Thoracic aorta (tissue), 2 donors: ENCODE measurements at regions not wholly inside any gene's neighbourhood (a gene's known extent, or its start where the extent isn't known, plus 50 kb on each side); places are given as distances from the start of the nearest gene placed in this dataset.

Experiments
- ATAC-seq: fragments of 150-250 bp; one replicate; pipeline ENCODE4 v1.8.0; 2017; ENCODE audit warnings: low read depth; ENCODE audit not compliant: insufficient number of reproducible peaks, low FRiP score
- DNase-seq: peaks from one replicate; pipeline ENCODE4 v3.0.0-alpha.2; 2020; ENCODE audit warnings: low spot score
- H3K27ac ChIP-seq, 2 donors: fragments of 200-600 bp; sonication (generic); 1 replicate in 1 of 2; 2 replicates in 1 of 2; pipeline ENCODE4 v1.5.1; 2016; ENCODE audit warnings: mild to moderate bottlenecking in 2 of 2, moderate library complexity in 2 of 2
- H3K27me3 ChIP-seq: fragments of 200-600 bp; sonication (generic); replicated peaks from 2 replicates; pipeline ENCODE4 v1.6.0; 2016; ENCODE audit warnings: mild to moderate bottlenecking; ENCODE audit not compliant: insufficient read depth
- H3K36me3 ChIP-seq: fragments of 200-600 bp; sonication (generic); one replicate; pipeline ENCODE4 v1.5.1; 2016
- H3K4me1 ChIP-seq, 2 donors: fragments of 200-600 bp; sonication (generic); 1 replicate in 1 of 2; 2 replicates in 1 of 2; pipeline versions ENCODE4 v1.5.1 to v1.6.0; 2016; ENCODE audit warnings: low read depth in 2 of 2, mild to moderate bottlenecking in 1 of 2; ENCODE audit not compliant: control insufficient read depth in 1 of 2
- H3K4me3 ChIP-seq: fragments of 200-600 bp; sonication (generic); 2 replicates; pipeline ENCODE4 v1.5.1; 2016; ENCODE audit warnings: mild to moderate bottlenecking
- H3K9me3 ChIP-seq: fragments of 200-600 bp; sonication (generic); 2 replicates; pipeline ENCODE4 v1.5.1; 2016
- TF ChIP-seq, protein P1 (sequence below): fragments of 200-600 bp; sonication (generic); IDR thresholded peaks from one replicate; pipeline ENCODE4 v1.5.1; 2019; ENCODE audit warnings: antibody characterized with exemption

GRCh38 chr18:30481871-30482270 lies 560.7 kb downstream of the DSC3 start:
- TF ChIP-seq, protein P1, sequence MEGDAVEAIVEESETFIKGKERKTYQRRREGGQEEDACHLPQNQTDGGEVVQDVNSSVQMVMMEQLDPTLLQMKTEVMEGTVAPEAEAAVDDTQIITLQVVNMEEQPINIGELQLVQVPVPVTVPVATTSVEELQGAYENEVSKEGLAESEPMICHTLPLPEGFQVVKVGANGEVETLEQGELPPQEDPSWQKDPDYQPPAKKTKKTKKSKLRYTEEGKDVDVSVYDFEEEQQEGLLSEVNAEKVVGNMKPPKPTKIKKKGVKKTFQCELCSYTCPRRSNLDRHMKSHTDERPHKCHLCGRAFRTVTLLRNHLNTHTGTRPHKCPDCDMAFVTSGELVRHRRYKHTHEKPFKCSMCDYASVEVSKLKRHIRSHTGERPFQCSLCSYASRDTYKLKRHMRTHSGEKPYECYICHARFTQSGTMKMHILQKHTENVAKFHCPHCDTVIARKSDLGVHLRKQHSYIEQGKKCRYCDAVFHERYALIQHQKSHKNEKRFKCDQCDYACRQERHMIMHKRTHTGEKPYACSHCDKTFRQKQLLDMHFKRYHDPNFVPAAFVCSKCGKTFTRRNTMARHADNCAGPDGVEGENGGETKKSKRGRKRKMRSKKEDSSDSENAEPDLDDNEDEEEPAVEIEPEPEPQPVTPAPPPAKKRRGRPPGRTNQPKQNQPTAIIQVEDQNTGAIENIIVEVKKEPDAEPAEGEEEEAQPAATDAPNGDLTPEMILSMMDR, result no peak
- Histone ChIP-seq H3K9me3 (no peaks in the 10 kb centered on the region), H3K27ac (no peak overlapping the region), H3K4me3 (no peak overlapping the region), H3K36me3 (no peaks in the 10 kb centered on the region), H3K4me1 (no peaks in the 10 kb centered on the region), H3K27me3 (no peaks in the 10 kb centered on the region)
- ATAC-seq, result no peak
- DNase-seq, result no peak

GRCh38 chr18:30469091-30469490 lies 573.5 kb downstream of the DSC3 start:
- no peaks in the 10 kb centered on the region for H3K4me1 ChIP-seq
- DNase-seq (no peak), ATAC-seq (no peak)
- H3K9me3 ChIP-seq, result no peaks in the 10 kb centered on the region
- no peak overlapping the region for H3K27ac ChIP-seq
- no peak overlapping the region for H3K4me3 ChIP-seq
- no peaks in the 10 kb centered on the region for H3K27me3 ChIP-seq
- TF ChIP-seq, protein P1, result no peak
- no peaks in the 10 kb centered on the region for H3K36me3 ChIP-seq

DNA sequence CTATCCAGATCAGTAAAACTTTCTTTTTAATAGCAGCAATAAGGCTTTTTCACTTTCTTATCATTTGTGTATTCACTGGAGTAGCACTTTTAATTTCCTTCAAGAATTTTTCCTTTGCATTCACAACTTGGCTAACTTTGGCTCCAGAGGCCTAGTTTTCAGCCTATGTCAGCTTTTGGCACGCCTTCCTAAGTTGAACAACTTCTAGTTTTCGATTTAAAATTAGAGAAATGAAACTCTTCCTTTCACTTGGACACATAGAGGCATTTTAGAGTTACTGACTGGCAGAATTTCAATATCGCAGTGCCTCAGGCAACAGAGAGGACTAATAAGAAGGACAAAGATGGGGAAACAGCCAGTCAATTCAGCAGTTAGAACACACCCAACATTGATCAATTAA lies 577.4 kb downstream of the DSC3 start:
- H3K4me3 ChIP-seq, result no peak overlapping the region
- no peak overlapping the region for H3K27ac ChIP-seq
- no peaks in the 10 kb centered on the region for H3K9me3 ChIP-seq
- H3K4me1 ChIP-seq, result no peaks in the 10 kb centered on the region
- ATAC-seq (no peak), DNase-seq (no peak)
- H3K36me3 ChIP-seq, result no peaks in the 10 kb centered on the region
- TF ChIP-seq, protein P1, result no peak
- H3K27me3 ChIP-seq, result no peaks in the 10 kb centered on the region

- TF ChIP-seq, protein P1, result no peak
- H3K4me3 ChIP-seq, result no peak overlapping the region
- no peak for ATAC-seq
- no peaks in the 10 kb centered on the region for H3K27me3 ChIP-seq
- no peaks in the 10 kb centered on the region for H3K36me3 ChIP-seq
- H3K4me1 ChIP-seq, result no peaks in the 10 kb centered on the region
- no peak overlapping the region for H3K27ac ChIP-seq
- H3K9me3 ChIP-seq, result no peaks in the 10 kb centered on the region
- no peak for DNase-seq
Observed at GRCh38 chr18:30457156-30457555, 585.4 kb downstream of the DSC3 start.

- Histone ChIP-seq H3K27me3 (no peaks in the 10 kb centered on the region), H3K27ac (no peak overlapping the region), H3K4me3 (no peak overlapping the region), H3K9me3 (no peaks in the 10 kb centered on the region), H3K36me3 (no peaks in the 10 kb centered on the region), H3K4me1 (no peaks in the 10 kb centered on the region)
- no peak for DNase-seq
- ATAC-seq, result no peak
- TF ChIP-seq, protein P1, result no peak
Observed at GRCh38 chr18:30455741-30456140, 586.8 kb downstream of the DSC3 start.
